ACC112 (cell line): ENCODE measurements at regions not wholly inside any gene's neighbourhood (a gene's known extent, or its start where the extent isn't known, plus 50 kb on each side); places are given as distances from the start of the nearest gene placed in this dataset.

ENCODE experiments used
- H2AFZ ChIP-seq: fragments of 200-600 bp; sonication (generic); one replicate; pipeline ENCODE4 v1.6.0; 2017; ENCODE audit warnings: antibody characterized with exemption, low read length; ENCODE audit not compliant: unreplicated experiment
- H3K27ac ChIP-seq: fragments of 200-600 bp; sonication (generic); 2 replicates; pipeline ENCODE4 v1.5.1; 2014; ENCODE audit warnings: low read depth, mild to moderate bottlenecking, antibody characterized with exemption, low read length, moderate library complexity
- H3K27me3 ChIP-seq: fragments of 200-600 bp; sonication (generic); 2 replicates; pipeline ENCODE4 v1.6.1; 2014; ENCODE audit warnings: mild to moderate bottlenecking, antibody characterized with exemption, low read length, moderate library complexity, mixed read lengths; ENCODE audit not compliant: insufficient read depth
- H3K36me3 ChIP-seq: fragments of 200-600 bp; sonication (generic); 2 replicates; pipeline ENCODE4 v1.6.1; 2016; ENCODE audit warnings: mild to moderate bottlenecking, antibody characterized with exemption, low read length, moderate library complexity, mixed read lengths; ENCODE audit not compliant: insufficient read depth
- H3K4me1 ChIP-seq: fragments of 200-600 bp; sonication (generic); one replicate; pipeline ENCODE4 v1.6.1; 2016; ENCODE audit warnings: low read length, mixed read lengths; ENCODE audit not compliant: insufficient read depth, unreplicated experiment, control insufficient read depth
- H3K4me3 ChIP-seq: fragments of 200-600 bp; sonication (generic); 2 replicates; pipeline ENCODE4 v1.5.1; 2014; ENCODE audit warnings: mild to moderate bottlenecking, low read depth, low read length
- H3K79me2 ChIP-seq: fragments of 200-600 bp; sonication (generic); one replicate; pipeline ENCODE4 v1.6.0; 2016; ENCODE audit warnings: low read length; ENCODE audit not compliant: control insufficient read depth, unreplicated experiment, insufficient read depth

DNA sequence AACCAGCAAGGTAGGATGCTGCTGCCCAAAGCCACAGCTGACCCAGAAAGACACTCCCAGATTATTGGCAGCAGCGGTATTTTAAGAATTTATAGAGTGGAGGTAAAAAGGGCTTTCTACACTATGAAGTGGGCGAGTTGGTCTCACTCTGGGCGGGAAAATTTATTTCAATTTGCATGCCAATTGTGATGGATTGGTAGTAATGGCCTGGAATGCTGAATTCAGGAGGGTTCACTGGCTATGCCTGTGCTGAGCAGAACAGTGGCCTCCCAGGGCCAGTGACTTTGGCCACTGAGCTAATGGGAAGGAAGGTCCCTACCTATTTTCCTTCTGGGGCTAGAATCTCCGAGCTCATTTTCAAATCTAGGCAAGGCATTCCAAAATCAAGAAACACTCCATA is 243.5 kb downstream of the TSHZ3 start:
- Histone ChIP-seq H3K27ac (no peak overlapping the region), H3K36me3 (no peaks in the 10 kb centered on the region), H2AFZ (no peak overlapping the region), H3K4me3 (no peak overlapping the region), H3K27me3 (0 out of 2 replicates have a peak, but pooled peaks cover 3% of the 10 kb centered on the region), H3K4me1 (no peaks in the 10 kb centered on the region), H3K79me2 (no peaks in the 10 kb centered on the region)

DNA sequence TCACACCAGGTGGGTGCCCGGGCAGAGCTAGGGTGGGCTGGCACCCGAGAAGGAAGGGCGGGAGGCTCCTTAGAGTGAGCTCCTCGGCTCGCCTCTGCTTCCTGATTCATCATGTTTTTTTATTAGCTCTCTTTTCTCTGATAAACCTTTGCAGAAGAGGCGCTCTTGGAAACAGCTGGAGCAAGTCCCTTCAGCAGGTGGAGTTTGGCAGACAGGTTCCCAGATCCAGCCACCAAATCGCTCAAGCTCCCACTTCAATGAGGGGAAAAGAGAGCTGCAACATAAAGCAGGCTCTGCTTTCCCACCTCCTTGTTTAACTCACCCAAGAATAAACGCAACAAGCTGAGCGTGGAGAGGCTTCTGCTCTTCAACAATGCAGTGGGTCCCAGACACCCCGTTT is 244.8 kb downstream of the TSHZ3 start:
- no peaks in the 10 kb centered on the region for H3K79me2 ChIP-seq
- 0 out of 2 replicates have a peak, but pooled peaks cover 3% of the 10 kb centered on the region for H3K27me3 ChIP-seq
- H2AFZ ChIP-seq, result no peak overlapping the region
- H3K36me3 ChIP-seq, result no peaks in the 10 kb centered on the region
- no peaks in the 10 kb centered on the region for H3K4me1 ChIP-seq
- H3K27ac ChIP-seq, result no peak overlapping the region
- no peak overlapping the region for H3K4me3 ChIP-seq

DNA sequence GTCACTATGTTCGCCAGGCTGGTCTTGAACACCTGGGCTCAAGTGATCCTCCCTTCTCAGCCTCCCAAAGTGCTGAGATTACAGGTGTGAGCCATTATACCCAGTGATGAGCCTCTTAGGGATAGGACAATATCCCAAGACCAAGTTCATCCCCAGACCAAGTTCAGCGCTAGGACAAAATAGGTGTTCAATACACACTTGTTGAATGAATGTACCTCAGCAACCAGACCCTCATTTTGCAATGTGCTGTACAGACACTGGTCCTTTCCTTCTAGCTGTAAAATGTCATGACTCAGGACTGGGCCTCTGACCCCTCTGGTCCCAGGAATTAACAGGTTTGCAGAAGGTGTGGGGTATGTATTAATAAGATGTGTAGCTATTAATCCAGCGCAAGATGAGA is 246.0 kb downstream of the TSHZ3 start:
- H3K36me3 ChIP-seq, result no peaks in the 10 kb centered on the region
- no peak overlapping the region for H2AFZ ChIP-seq
- no peak overlapping the region for H3K4me3 ChIP-seq
- no peaks in the 10 kb centered on the region for H3K79me2 ChIP-seq
- 0 out of 2 replicates have a peak, but pooled peaks cover 3% of the 10 kb centered on the region for H3K27me3 ChIP-seq
- no peaks in the 10 kb centered on the region for H3K4me1 ChIP-seq
- H3K27ac ChIP-seq, result no peak overlapping the region

DNA sequence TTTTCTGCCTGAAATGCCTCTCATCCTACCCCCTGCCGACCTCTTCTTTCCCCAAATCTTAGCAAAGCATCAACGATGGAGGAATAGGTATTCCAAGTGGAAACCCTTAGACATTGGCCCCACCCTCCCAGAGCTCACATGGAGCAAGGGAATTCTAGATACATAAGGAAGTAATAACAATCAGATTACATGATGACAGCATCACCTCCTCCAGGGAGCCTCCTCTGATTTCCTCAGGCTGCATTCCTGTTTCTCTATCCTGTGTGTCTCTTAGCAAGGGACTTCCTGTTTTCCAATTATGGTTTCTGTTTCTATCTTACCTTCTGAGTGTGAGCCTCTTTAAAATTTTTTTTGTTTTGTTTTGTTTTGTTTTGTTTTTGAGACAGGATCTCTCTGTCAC is 246.6 kb downstream of the TSHZ3 start:
- Histone ChIP-seq H3K36me3 (no peaks in the 10 kb centered on the region), H3K4me3 (no peak overlapping the region), H3K4me1 (no peaks in the 10 kb centered on the region), H3K79me2 (no peaks in the 10 kb centered on the region), H2AFZ (no peak overlapping the region), H3K27me3 (0 out of 2 replicates have a peak, but pooled peaks cover 3% of the 10 kb centered on the region), H3K27ac (no peak overlapping the region)

DNA sequence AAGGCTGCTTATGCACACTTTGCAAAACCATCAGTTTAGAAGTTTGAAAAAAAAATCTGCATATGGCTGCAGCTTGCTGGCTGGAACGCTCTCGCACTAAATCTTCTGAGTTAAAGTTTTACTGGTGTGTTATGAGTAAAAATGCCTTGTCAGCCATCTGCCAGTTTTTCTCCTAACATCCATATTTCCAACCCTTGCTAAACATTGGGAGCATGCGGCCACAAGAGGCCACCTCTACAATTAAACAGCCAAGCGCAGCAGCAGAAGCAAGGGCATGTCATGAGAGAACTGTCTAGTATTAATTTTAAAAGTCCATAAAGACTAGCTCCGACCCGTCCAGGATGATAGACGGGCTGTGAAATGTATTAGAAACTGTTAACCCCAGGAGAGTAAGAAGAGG is 248.3 kb downstream of the TSHZ3 start:
- H2AFZ ChIP-seq, result no peak overlapping the region
- H3K36me3 ChIP-seq, result no peaks in the 10 kb centered on the region
- H3K27ac ChIP-seq, result no peak overlapping the region
- H3K4me1 ChIP-seq, result no peaks in the 10 kb centered on the region
- no peak overlapping the region for H3K4me3 ChIP-seq
- no peaks in the 10 kb centered on the region for H3K27me3 ChIP-seq
- H3K79me2 ChIP-seq, result no peaks in the 10 kb centered on the region

DNA sequence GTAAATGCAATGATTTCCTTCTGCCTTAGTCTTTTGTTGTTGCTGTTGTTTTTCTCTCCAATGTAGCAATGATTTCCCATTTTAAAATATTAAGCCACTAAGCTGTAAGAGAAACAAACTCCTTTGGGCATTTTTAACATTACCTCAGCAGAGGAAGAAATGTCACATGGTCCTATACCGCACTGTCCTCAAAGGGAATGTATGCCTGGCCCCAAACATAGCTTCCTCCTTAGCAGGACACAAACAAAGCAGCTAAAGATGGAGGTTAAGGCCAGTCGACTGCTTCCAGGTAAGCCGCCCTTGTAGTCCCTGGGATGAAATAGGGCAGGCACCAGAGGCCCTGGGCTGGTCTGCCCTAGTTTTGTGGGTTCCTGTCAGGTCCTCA is 249.0 kb downstream of the TSHZ3 start:
- Histone ChIP-seq H3K4me3 (no peak overlapping the region), H3K79me2 (no peaks in the 10 kb centered on the region), H2AFZ (no peak overlapping the region)

DNA sequence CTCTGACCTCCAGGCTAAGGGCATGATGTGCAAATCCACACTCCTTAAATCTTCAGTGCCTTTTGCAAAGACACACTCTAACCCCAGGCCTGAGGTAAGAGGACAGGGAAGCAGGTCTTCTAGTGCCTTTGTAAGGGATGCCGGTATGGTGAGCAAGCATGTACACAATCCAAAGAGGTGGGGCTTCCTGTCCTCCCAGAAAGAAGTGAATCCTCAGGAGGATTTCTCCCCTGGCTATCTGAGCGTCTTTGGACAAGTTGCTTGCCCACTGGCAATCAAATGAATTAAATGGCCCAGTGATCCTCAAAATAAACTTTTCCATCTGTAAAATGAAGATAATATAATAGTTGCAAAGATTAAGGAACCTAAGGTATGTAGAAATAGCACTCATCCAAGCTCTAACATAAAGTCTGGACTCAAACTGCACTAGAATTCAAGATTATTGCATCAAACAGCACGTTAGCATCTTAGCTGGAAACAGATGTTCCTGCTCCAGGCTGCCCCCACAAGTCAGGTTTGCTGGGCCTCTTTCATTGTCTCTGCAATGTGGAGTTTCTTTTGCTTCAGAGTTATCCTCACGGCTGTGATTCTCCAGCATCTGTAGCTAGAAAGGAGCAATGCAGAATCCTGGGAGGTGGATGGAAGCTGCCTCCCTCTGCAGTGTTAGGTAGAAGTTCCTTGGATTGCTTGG is 249.6 kb downstream of the TSHZ3 start:
- Histone ChIP-seq H3K79me2 (no peaks in the 10 kb centered on the region), H3K4me3 (no peak overlapping the region), H3K4me1 (no peaks in the 10 kb centered on the region), H3K27ac (no peak overlapping the region), H3K36me3 (no peaks in the 10 kb centered on the region), H2AFZ (no peak overlapping the region), H3K27me3 (no peaks in the 10 kb centered on the region)

More for the DNA sequence above, 249.0 kb downstream of the TSHZ3 start:
- Histone ChIP-seq H3K27me3 (no peaks in the 10 kb centered on the region), H3K4me1 (no peaks in the 10 kb centered on the region), H3K36me3 (no peaks in the 10 kb centered on the region), H3K27ac (no peak overlapping the region)

DNA sequence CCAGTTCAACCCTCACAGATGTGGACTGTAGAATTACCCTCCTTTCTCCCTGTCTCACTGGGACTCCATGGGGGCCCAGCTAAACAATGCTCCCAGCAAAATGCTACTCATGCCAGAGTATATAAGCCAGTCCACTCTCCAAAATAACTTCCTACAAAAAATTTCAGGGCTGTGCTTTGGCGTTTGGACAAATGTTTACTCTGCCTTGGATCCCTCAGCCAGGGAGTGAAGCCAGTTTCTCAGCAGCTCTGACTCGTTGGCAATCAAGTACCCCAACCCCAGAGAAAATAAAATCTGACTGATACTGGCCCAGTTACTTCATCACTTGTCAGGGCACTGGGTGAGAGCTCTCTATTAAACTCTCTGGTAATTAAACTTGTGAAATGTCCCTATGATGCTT is 250.4 kb downstream of the TSHZ3 start:
- Histone ChIP-seq H3K4me3 (no peak overlapping the region), H2AFZ (no peak overlapping the region), H3K79me2 (no peaks in the 10 kb centered on the region), H3K27me3 (no peaks in the 10 kb centered on the region), H3K27ac (no peak overlapping the region), H3K36me3 (no peaks in the 10 kb centered on the region), H3K4me1 (no peaks in the 10 kb centered on the region)

DNA sequence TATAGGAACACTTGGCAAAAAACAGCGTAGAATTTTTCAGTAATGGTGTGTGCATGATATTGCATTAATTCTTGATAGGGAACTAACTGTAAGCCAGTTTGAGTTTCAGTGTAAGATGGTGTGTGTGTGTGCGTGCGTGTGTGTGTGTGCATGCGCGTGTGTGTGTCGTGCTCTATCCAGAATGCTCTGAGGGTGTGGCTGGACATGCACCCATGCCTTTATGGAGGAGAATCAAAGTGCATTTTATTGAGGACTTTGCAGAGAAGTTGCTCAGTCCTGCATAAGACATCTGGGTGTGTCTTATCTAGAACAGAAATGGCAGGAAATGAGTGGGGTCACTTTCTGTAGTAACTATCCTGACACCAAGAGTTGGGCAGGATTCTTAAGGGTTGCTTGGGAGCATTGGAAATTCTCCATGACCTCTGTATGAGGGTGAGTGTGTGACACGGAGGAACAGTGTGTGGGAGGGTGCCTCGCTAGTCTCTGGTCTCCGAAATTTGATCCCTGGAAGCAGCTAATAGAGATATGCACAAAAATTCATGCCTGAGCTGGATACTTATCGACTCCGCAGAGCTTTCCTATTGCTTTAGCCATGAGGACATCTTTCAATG is 252.2 kb downstream of the TSHZ3 start:
- Histone ChIP-seq H3K27me3 (no peaks in the 10 kb centered on the region), H3K36me3 (no peaks in the 10 kb centered on the region), H3K79me2 (no peaks in the 10 kb centered on the region), H2AFZ (no peak overlapping the region), H3K4me1 (no peaks in the 10 kb centered on the region), H3K4me3 (no peak overlapping the region), H3K27ac (no peak overlapping the region)

DNA sequence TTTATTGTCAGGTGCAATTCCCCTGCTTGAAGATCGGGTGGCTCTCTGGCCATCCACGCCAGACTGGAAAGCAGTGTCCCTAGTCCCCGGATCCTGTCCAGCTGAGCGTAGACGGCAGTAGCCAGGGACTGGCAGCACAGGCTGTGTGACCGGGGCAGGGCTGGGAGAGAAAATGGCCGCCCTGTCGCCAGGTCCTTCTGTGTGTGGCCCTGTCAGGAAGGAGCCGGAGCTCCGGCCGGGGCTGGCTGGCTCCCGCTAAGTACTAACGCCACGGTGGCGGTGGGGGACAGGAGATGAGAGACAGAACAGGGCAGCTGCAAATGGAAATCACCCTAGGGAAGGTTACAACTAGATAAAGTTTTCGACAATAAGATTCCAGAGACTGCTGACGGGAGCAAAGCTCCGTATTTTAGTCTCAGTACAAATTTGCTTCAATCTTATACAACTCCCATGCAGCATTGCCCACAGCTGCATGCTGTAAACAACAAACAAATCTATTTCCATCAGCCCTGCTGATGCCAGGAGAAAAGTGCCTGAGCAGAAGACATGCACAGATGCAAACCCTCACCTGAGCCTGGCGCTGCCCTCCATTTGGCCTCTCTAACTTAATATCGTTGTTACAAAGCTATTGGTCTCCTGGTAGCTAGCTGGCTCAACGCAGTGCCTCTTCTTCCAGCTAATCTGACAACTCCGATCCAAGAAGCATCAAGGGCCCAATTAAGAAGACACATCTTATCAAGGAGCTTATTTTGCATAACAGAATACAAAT is 253.0 kb downstream of the TSHZ3 start:
- Histone ChIP-seq H3K27ac (no peak overlapping the region), H3K4me3 (no peak overlapping the region), H3K4me1 (no peaks in the 10 kb centered on the region), H3K27me3 (no peaks in the 10 kb centered on the region), H3K79me2 (no peaks in the 10 kb centered on the region), H2AFZ (no peak overlapping the region), H3K36me3 (no peaks in the 10 kb centered on the region)
